ENCODE measurements at regions not wholly inside any gene's neighbourhood (a gene's known extent, or its start where the extent isn't known, plus 50 kb on each side); places are given as distances from the start of the nearest gene placed in this dataset.

GRCh38 chr2:187976259-187976985 is 315.3 kb upstream of the GULP1 start:
- no peak for TF ChIP-seq POLR2A (IDR thresholded peaks at IDR 0.05)
- TF ChIP-seq, protein P1, sequence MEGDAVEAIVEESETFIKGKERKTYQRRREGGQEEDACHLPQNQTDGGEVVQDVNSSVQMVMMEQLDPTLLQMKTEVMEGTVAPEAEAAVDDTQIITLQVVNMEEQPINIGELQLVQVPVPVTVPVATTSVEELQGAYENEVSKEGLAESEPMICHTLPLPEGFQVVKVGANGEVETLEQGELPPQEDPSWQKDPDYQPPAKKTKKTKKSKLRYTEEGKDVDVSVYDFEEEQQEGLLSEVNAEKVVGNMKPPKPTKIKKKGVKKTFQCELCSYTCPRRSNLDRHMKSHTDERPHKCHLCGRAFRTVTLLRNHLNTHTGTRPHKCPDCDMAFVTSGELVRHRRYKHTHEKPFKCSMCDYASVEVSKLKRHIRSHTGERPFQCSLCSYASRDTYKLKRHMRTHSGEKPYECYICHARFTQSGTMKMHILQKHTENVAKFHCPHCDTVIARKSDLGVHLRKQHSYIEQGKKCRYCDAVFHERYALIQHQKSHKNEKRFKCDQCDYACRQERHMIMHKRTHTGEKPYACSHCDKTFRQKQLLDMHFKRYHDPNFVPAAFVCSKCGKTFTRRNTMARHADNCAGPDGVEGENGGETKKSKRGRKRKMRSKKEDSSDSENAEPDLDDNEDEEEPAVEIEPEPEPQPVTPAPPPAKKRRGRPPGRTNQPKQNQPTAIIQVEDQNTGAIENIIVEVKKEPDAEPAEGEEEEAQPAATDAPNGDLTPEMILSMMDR (IDR thresholded peaks at IDR 0.05) = no peak
